Tibial artery (tissue), 4 donors: ENCODE measurements at regions not wholly inside any gene's neighbourhood (a gene's known extent, or its start where the extent isn't known, plus 50 kb on each side); places are given as distances from the start of the nearest gene placed in this dataset.

Experiments
- DNase-seq, 2 donors: peaks; one replicate each; pipeline ENCODE4 v3.0.0-alpha.2; 2019
- H3K27ac ChIP-seq, 2 donors: fragments of 200-600 bp; sonication (generic) in 1 of 2; 1 replicate in 1 of 2; 2 replicates in 1 of 2; pipeline ENCODE4 v1.5.1; 2018 to 2019; ENCODE audit warnings: mild to moderate bottlenecking in 1 of 2
- H3K27me3 ChIP-seq, 2 donors: fragments of 200-600 bp; sonication (generic) in 1 of 2; one replicate each; pipeline versions ENCODE4 v1.5.1 to v1.6.0; 2016 to 2019
- H3K36me3 ChIP-seq, 3 donors: fragments of 200-600 bp; sonication (generic) in 2 of 3; one replicate each; pipeline ENCODE4 v1.5.1; 2016 to 2019; ENCODE audit warnings: mild to moderate bottlenecking in 2 of 3
- H3K4me1 ChIP-seq, 4 donors: fragments of 200-600 bp; sonication (generic) in 2 of 4; 1 replicate in 3 of 4; 2 replicates in 1 of 4; pipeline ENCODE4 v1.5.1; 2016 to 2019
- H3K4me3 ChIP-seq, 2 donors: fragments of 200-600 bp; sonication (generic) in 1 of 2; 1 replicate in 1 of 2; 2 replicates in 1 of 2; pipeline ENCODE4 v1.5.1; 2018 to 2019; ENCODE audit warnings: mild to moderate bottlenecking in 2 of 2
- H3K9me3 ChIP-seq, 3 donors: fragments of 200-600 bp; sonication (generic) in 1 of 3; one replicate each; pipeline ENCODE4 v1.5.1; 2016 to 2019
- intact Hi-C: fragments of 100-400 bp; cut with DNase I; formaldehyde crosslinking; loops from one replicate; pipeline ENCODE4 v1.15.0; 2023; ENCODE audit warnings: low total_unique reads
- TF ChIP-seq, protein P1 (sequence below), 2 experiments: fragments of 200-600 bp in 1 of 2; fragments of 450-650 bp in 1 of 2; IDR thresholded peaks; one replicate each; pipeline ENCODE4 v1.5.1; 2017 to 2019; ENCODE audit warnings: antibody characterized with exemption in 2 of 2, mild to moderate bottlenecking in 1 of 2, moderate library complexity in 1 of 2

DNA sequence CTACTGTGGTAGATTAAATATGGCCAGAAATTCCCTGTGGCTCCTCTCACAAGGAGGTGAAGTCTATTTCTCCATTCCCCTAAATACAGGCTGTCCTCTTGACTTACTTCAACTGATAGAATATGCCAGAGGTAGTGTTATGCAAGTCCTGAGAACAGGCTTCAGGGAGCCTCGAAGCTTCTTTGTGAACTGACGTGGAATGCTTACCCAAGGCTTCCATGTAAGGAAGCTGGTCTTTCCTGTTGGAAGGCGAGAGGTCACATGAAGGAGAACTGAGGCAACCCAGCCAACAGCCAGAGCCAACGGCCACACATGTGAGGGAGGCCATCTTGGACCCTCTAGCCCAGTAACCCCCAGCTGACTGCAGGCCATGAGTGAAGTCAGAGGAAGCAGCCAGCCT, 267.9 kb downstream of the MRTFB start:
- TF ChIP-seq, protein P1, sequence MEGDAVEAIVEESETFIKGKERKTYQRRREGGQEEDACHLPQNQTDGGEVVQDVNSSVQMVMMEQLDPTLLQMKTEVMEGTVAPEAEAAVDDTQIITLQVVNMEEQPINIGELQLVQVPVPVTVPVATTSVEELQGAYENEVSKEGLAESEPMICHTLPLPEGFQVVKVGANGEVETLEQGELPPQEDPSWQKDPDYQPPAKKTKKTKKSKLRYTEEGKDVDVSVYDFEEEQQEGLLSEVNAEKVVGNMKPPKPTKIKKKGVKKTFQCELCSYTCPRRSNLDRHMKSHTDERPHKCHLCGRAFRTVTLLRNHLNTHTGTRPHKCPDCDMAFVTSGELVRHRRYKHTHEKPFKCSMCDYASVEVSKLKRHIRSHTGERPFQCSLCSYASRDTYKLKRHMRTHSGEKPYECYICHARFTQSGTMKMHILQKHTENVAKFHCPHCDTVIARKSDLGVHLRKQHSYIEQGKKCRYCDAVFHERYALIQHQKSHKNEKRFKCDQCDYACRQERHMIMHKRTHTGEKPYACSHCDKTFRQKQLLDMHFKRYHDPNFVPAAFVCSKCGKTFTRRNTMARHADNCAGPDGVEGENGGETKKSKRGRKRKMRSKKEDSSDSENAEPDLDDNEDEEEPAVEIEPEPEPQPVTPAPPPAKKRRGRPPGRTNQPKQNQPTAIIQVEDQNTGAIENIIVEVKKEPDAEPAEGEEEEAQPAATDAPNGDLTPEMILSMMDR (IDR thresholded peaks at IDR 0.05), result no peak
- Histone ChIP-seq H3K9me3 (no peaks in the 10 kb centered on the region), H3K36me3 (no peaks in the 10 kb centered on the region), H3K27ac (no peak overlapping the region), H3K4me3 (no peak overlapping the region), H3K27me3 (no peaks in the 10 kb centered on the region), H3K4me1 (peaks cover 0 to 10% (median 4%) of the 10 kb centered on the region in 4 donors)
- no peak for DNase-seq
- intact Hi-C loops, result no loop called here

DNA sequence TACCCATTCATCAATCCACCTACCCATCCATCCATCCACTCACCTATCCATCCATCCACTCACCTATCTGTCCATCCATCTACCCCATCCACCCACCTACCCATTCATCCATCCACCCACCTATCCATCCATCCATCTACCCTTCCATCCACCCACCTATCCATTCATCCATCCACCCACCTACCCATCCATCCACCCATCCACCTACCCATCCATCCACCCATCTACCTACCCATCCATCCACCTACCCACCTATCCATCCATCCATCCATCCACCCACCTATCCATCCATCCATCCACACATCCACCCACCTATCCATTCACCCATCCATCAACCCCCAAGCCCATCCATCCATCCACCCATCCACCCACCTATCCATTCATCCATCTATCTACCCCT, 267.1 kb downstream of the MRTFB start:
- TF ChIP-seq, protein P1 (IDR thresholded peaks at IDR 0.05), result no peak
- Histone ChIP-seq H3K27ac (no peak overlapping the region), H3K27me3 (no peaks in the 10 kb centered on the region), H3K4me3 (no peak overlapping the region), H3K36me3 (no peaks in the 10 kb centered on the region), H3K4me1 (peaks cover 0 to 10% (median 4%) of the 10 kb centered on the region in 4 donors), H3K9me3 (no peaks in the 10 kb centered on the region)
- intact Hi-C loops, result no loop called here
- DNase-seq, result no peak

GRCh38 chr16:14337303-14338191, 266.4 kb downstream of the MRTFB start:
- H3K9me3 ChIP-seq, result no peaks in the 10 kb centered on the region
- TF ChIP-seq, protein P1 (IDR thresholded peaks at IDR 0.05), result no peak
- no peaks in the 10 kb centered on the region for H3K27me3 ChIP-seq
- no peaks in the 10 kb centered on the region for H3K36me3 ChIP-seq
- H3K4me1 ChIP-seq, result peaks cover 0 to 10% (median 4%) of the 10 kb centered on the region in 4 donors
- H3K4me3 ChIP-seq, result no peak overlapping the region
- intact Hi-C loops, result no loop called here
- no peak for DNase-seq
- no peak overlapping the region for H3K27ac ChIP-seq

DNA sequence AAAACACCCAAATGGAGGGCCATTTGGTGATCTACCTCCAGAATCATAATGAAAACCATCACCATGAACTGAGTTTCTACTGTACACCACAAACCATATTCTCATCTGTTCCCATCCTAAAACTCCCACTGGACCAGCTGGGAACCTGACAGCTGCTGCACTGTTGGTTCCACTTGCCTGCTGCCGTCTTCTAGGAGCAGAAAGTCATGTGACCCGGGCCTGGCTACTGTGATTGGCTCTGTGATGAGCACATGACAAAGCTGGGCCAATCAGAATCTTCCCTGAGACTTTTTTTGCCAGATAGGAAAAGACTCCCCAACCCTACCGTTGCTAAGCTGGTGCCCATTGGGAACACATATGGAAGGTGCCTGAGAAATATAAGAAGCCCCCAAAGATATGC, 264.2 kb downstream of the MRTFB start:
- Histone ChIP-seq H3K4me1 (peaks cover 0 to 10% (median 4%) of the 10 kb centered on the region in 4 donors), H3K27me3 (no peaks in the 10 kb centered on the region), H3K4me3 (no peak overlapping the region), H3K36me3 (peaks cover 0 to 7% (median 0%) of the 10 kb centered on the region in 3 donors), H3K27ac (no peak overlapping the region), H3K9me3 (no peaks in the 10 kb centered on the region)
- no peak for DNase-seq
- intact Hi-C loops, result no loop called here
- TF ChIP-seq, protein P1 (IDR thresholded peaks at IDR 0.05), result no peak

GRCh38 chr16:14334366-14335080, 263.4 kb downstream of the MRTFB start:
- intact Hi-C loops, result no loop called here
- no peak overlapping the region for H3K4me3 ChIP-seq
- H3K4me1 ChIP-seq, result peaks cover 0 to 10% (median 4%) of the 10 kb centered on the region in 4 donors
- TF ChIP-seq, protein P1 (IDR thresholded peaks at IDR 0.05), result no peak
- no peaks in the 10 kb centered on the region for H3K9me3 ChIP-seq
- H3K27ac ChIP-seq, result no peak overlapping the region
- DNase-seq, result no peak
- H3K36me3 ChIP-seq, result peaks cover 0 to 10% (median 0%) of the 10 kb centered on the region in 3 donors
- no peaks in the 10 kb centered on the region for H3K27me3 ChIP-seq
